ENCODE measurements at regions not wholly inside any gene's neighbourhood (a gene's known extent, or its start where the extent isn't known, plus 50 kb on each side); places are given as distances from the start of the nearest gene placed in this dataset.

DNA sequence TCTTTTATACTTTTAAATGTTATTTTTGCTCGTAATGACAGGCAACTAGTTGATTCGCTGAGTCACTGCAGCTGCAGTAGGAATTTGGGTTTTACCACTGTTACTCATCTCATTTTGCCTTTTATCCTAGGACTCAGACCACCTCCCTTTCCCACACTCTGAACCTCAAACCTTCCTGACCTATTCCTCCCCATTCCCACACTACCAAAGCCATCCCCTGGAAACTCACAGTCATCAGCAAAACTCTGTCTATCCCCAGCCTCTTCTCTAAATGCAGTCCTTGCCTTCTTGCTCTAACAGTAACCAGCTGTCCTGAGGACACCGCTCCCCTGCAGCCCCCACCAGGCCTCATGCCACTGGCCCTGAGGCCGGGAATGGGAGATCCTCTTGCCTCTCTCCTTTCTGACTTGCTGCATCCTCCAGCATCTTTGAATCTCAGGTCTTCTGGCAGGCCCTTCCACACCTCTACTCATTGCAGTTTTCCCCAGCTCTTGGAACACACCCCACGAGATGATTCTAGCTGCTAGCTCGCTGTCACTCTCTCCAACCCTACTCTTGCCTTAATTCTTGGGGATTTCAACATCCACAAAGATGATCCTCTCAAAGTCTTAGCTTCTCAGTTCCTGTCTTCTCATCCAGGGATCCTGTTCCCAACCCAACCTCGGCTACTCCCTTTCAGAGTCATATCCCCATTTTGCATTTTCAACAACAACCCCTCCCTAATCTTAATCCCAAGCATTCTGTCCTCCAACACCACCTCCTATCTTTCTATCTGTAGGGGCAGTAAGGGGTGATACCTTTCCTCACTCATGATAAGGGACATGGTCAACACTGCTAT is 55.9 kb upstream of the C3orf80 start:
- DNase-seq (ENCODE audit: low read depth): peak; percentile 93

- no peak for DNase-seq (ENCODE audit: low read depth)
Measured at GRCh38 chr3:160170409-160171370, 54.5 kb upstream of the C3orf80 start.

DNA sequence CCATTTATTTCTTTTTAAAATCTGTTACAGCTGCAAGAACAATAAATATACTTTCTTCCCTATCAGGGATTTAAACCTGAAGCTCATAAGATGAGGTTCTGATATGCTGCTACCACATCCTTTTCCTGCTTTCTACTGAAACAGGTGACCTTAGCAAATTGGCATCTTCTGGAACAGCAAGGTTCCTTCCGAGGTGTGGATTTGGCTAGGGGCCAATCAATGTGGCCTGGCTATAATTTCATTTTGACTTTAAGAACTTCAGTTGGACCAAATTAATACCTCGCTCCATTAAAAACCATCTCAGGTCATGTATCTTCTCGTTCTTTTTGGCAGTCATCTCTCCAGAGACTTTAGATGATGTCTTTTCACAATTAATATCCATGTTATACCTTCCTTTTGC is 53.4 kb upstream of the C3orf80 start:
- no peak for DNase-seq (ENCODE audit: low read depth)

DNA sequence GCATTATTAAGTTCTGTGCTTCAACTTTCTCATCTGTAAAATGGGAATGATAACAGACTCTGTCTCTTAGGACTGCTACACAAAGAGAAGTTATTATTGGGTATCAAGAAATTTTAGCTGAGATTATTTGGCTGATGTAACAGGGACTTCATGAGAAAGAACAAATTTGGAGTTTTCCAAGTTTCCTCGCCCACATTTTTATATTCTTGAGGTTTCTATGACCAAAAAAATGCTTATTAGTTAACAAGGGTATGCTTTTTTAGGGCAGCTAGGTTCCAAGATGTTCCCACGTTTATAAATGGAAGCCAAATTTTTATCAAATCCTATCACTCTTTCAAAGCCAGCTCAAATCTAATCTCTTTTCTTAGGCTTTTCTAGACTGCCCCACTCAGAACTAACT is 50.6 kb upstream of the C3orf80 start:
- peak; percentile 6 for DNase-seq (ENCODE audit: low read depth)
